ENCODE measurements at regions not wholly inside any gene's neighbourhood (a gene's known extent, or its start where the extent isn't known, plus 50 kb on each side); places are given as distances from the start of the nearest gene placed in this dataset.

- Histone ChIP-seq H3K4me2 (no peak overlapping the region), H3K36me3 (ENCODE audit: low read depth) (no peaks in the 10 kb centered on the region), H3K4me3 (no peak overlapping the region), H3K9me2 (ENCODE audit: insufficient read depth) (no peaks in the 10 kb centered on the region), H3K79me2 (ENCODE audit: low read depth) (no peaks in the 10 kb centered on the region), H3K27ac (no peak overlapping the region), H3K9me3 (ENCODE audit: insufficient read depth, low read depth) (no peaks in the 10 kb centered on the region), H3F3A (ENCODE audit: insufficient read depth, low read depth) (no peaks in the 10 kb centered on the region), H2AFZ (no peak overlapping the region), H4K20me1 (ENCODE audit: insufficient read depth) (no peaks in the 10 kb centered on the region), H3K27me3 (ENCODE audit: insufficient read depth, low read depth) (no peaks in the 10 kb centered on the region), H3K4me1 (replicated peaks; ENCODE audit: insufficient read depth) (no peaks in the 10 kb centered on the region)
- CTCF ChIA-PET, result no interaction called here
- intact Hi-C loops (cut with micrococcal nuclease; ENCODE audit: unreplicated experiment), result no loop called here
- no TSS peak for BruUV-seq (replicated peaks)
- no peak for TF ChIP-seq EZH2 (IDR thresholded peaks at IDR 0.05; ENCODE audit: low read depth)
- DNase-seq, result no peak
- POLR2A ChIA-PET (ENCODE audit: unreplicated experiment), result no interaction called here
Measured at GRCh38 chr15:87145696-87146095, 1066.0 kb downstream of the AGBL1 start.

GRCh38 chr15:87144775-87145174 lies 1065.1 kb downstream of the AGBL1 start:
- H2AFZ ChIP-seq, result no peak overlapping the region
- TF ChIP-seq, protein P1, sequence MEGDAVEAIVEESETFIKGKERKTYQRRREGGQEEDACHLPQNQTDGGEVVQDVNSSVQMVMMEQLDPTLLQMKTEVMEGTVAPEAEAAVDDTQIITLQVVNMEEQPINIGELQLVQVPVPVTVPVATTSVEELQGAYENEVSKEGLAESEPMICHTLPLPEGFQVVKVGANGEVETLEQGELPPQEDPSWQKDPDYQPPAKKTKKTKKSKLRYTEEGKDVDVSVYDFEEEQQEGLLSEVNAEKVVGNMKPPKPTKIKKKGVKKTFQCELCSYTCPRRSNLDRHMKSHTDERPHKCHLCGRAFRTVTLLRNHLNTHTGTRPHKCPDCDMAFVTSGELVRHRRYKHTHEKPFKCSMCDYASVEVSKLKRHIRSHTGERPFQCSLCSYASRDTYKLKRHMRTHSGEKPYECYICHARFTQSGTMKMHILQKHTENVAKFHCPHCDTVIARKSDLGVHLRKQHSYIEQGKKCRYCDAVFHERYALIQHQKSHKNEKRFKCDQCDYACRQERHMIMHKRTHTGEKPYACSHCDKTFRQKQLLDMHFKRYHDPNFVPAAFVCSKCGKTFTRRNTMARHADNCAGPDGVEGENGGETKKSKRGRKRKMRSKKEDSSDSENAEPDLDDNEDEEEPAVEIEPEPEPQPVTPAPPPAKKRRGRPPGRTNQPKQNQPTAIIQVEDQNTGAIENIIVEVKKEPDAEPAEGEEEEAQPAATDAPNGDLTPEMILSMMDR (conservative IDR thresholded peaks at IDR 0.05), result no peak
- TF ChIP-seq EZH2 (IDR thresholded peaks at IDR 0.05; ENCODE audit: low read depth), result no peak
- H3F3A ChIP-seq (ENCODE audit: insufficient read depth, low read depth), result no peaks in the 10 kb centered on the region
- H3K4me3 ChIP-seq, result no peak overlapping the region
- no peak for DNase-seq
- BruUV-seq (replicated peaks), result no TSS peak
- H4K20me1 ChIP-seq (ENCODE audit: insufficient read depth), result no peaks in the 10 kb centered on the region
- no peaks in the 10 kb centered on the region for H3K9me3 ChIP-seq (ENCODE audit: insufficient read depth, low read depth)
- intact Hi-C loops (cut with micrococcal nuclease; ENCODE audit: unreplicated experiment), result no loop called here
- no peaks in the 10 kb centered on the region for H3K36me3 ChIP-seq (ENCODE audit: low read depth)
- H3K4me2 ChIP-seq, result no peak overlapping the region
- ChIA-PET POLR2A (ENCODE audit: unreplicated experiment) (no interaction called here), CTCF (no interaction called here)
- no peaks in the 10 kb centered on the region for H3K4me1 ChIP-seq (replicated peaks; ENCODE audit: insufficient read depth)
- H3K27me3 ChIP-seq (ENCODE audit: insufficient read depth, low read depth), result no peaks in the 10 kb centered on the region
- no peaks in the 10 kb centered on the region for H3K9me2 ChIP-seq (ENCODE audit: insufficient read depth)
- H3K27ac ChIP-seq, result no peak overlapping the region
- no peaks in the 10 kb centered on the region for H3K79me2 ChIP-seq (ENCODE audit: low read depth)

DNA sequence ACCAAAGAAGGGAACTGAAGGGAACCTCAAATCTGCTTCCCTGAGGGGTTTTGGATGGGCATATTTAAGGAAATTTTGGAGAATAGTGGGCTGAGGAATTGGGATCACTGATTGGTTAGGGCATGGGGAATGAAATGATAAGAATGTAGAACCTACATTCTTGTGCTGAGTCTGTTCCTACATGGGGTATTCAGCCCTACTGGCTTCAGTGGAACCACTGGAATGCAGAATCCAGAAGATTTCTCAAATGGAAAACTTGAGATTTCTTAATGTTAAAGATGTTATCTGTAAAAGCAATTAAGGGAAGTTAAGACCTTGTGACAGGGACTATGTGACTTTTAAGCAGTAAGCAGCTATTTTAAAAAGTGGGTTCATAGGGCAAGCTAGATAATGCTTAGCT lies 1062.4 kb downstream of the AGBL1 start:
- Histone ChIP-seq H4K20me1 (ENCODE audit: insufficient read depth) (no peaks in the 10 kb centered on the region), H3K79me2 (ENCODE audit: low read depth) (no peaks in the 10 kb centered on the region), H3K9me2 (ENCODE audit: insufficient read depth) (no peaks in the 10 kb centered on the region), H3K4me1 (replicated peaks; ENCODE audit: insufficient read depth) (no peaks in the 10 kb centered on the region), H3K4me2 (no peak overlapping the region), H3K9me3 (ENCODE audit: insufficient read depth, low read depth) (no peaks in the 10 kb centered on the region), H2AFZ (no peak overlapping the region), H3K4me3 (no peak overlapping the region), H3K36me3 (ENCODE audit: low read depth) (no peaks in the 10 kb centered on the region), H3F3A (ENCODE audit: insufficient read depth, low read depth) (no peaks in the 10 kb centered on the region), H3K27me3 (ENCODE audit: insufficient read depth, low read depth) (no peaks in the 10 kb centered on the region), H3K27ac (no peak overlapping the region)
- BruUV-seq (replicated peaks), result no TSS peak
- TF ChIP-seq, protein P1 (conservative IDR thresholded peaks at IDR 0.05), result no peak
- no peak for TF ChIP-seq EZH2 (IDR thresholded peaks at IDR 0.05; ENCODE audit: low read depth)
- CTCF ChIA-PET, result no interaction called here
- intact Hi-C loops (cut with micrococcal nuclease; ENCODE audit: unreplicated experiment), result no loop called here
- POLR2A ChIA-PET (ENCODE audit: unreplicated experiment), result no interaction called here
- no peak for DNase-seq

DNA sequence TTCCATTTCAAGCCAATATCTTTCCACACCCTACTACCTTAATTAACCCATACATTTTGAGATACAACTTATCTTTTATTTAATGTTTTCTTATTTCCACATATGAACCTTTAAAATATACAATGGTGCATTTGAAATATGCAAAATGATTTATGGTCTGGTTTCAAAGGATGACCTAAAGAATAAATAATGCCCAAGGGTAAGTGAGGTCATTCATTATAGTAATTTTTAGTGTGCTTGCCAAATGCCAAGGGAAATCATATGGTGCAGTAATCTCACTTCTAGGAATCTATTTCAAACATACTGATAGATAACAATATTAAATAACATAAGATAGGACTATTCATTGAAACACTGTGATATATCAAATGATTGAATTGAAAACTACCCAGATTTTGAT lies 1055.4 kb downstream of the AGBL1 start:
- Histone ChIP-seq H3K36me3 (ENCODE audit: low read depth) (no peaks in the 10 kb centered on the region), H3K79me2 (ENCODE audit: low read depth) (no peaks in the 10 kb centered on the region), H3K9me2 (ENCODE audit: insufficient read depth) (no peaks in the 10 kb centered on the region), H2AFZ (no peak overlapping the region), H3K4me3 (no peak overlapping the region), H3K27ac (no peak overlapping the region), H4K20me1 (ENCODE audit: insufficient read depth) (no peaks in the 10 kb centered on the region), H3K4me2 (no peak overlapping the region), H3F3A (ENCODE audit: insufficient read depth, low read depth) (no peaks in the 10 kb centered on the region), H3K9me3 (ENCODE audit: insufficient read depth, low read depth) (no peaks in the 10 kb centered on the region), H3K27me3 (ENCODE audit: insufficient read depth, low read depth) (no peaks in the 10 kb centered on the region), H3K4me1 (replicated peaks; ENCODE audit: insufficient read depth) (no peaks in the 10 kb centered on the region)
- ChIA-PET CTCF (no interaction called here), POLR2A (ENCODE audit: unreplicated experiment) (no interaction called here)
- no peak for DNase-seq
- TF ChIP-seq, protein P1 (conservative IDR thresholded peaks at IDR 0.05), result no peak
- no peak for TF ChIP-seq EZH2 (IDR thresholded peaks at IDR 0.05; ENCODE audit: low read depth)
- BruUV-seq (replicated peaks), result no TSS peak
- intact Hi-C loops (cut with micrococcal nuclease; ENCODE audit: unreplicated experiment), result no loop called here

All from PC-9 (cell line).